Glutamatergic neuron (in vitro differentiated cells): ENCODE measurements at regions not wholly inside any gene's neighbourhood (a gene's known extent, or its start where the extent isn't known, plus 50 kb on each side); places are given as distances from the start of the nearest gene placed in this dataset.

Source experiments
- DNase-seq: peaks from one replicate; pipeline ENCODE4 v3.0.0; 2022
- H3K27ac Mint-ChIP-seq: one replicate; pipeline ENCODE4 v1.8.0; 2020; ENCODE audit warnings: mild to moderate bottlenecking, mixed read lengths, inconsistent platforms; ENCODE audit not compliant: unreplicated experiment
- H3K27me3 Mint-ChIP-seq: one replicate; pipeline ENCODE4 v1.8.0; 2020; ENCODE audit warnings: mild to moderate bottlenecking, moderate library complexity, mixed read lengths, inconsistent platforms; ENCODE audit not compliant: unreplicated experiment
- H3K36me3 Mint-ChIP-seq: one replicate; pipeline ENCODE4 v1.8.0; 2020; ENCODE audit warnings: mild to moderate bottlenecking, mixed read lengths, inconsistent platforms; ENCODE audit not compliant: unreplicated experiment
- H3K4me1 Mint-ChIP-seq: one replicate; pipeline ENCODE4 v1.8.0; 2020; ENCODE audit warnings: mild to moderate bottlenecking, low read depth, mixed read lengths, inconsistent platforms; ENCODE audit not compliant: unreplicated experiment
- H3K4me3 Mint-ChIP-seq: one replicate; pipeline ENCODE4 v1.8.0; 2020; ENCODE audit warnings: mild to moderate bottlenecking, mixed read lengths, inconsistent platforms; ENCODE audit not compliant: unreplicated experiment
- H3K9me3 Mint-ChIP-seq: one replicate; pipeline ENCODE4 v1.8.0; 2020; ENCODE audit warnings: mild to moderate bottlenecking, moderate library complexity, mixed read lengths, inconsistent platforms; ENCODE audit not compliant: unreplicated experiment
- TF ChIP-seq, protein P1 (sequence below): fragments of 200-600 bp; sonication (generic); IDR thresholded peaks from one replicate; pipeline ENCODE4 v1.5.0; 2021; ENCODE audit not compliant: partially characterized antibody, unreplicated experiment

DNA sequence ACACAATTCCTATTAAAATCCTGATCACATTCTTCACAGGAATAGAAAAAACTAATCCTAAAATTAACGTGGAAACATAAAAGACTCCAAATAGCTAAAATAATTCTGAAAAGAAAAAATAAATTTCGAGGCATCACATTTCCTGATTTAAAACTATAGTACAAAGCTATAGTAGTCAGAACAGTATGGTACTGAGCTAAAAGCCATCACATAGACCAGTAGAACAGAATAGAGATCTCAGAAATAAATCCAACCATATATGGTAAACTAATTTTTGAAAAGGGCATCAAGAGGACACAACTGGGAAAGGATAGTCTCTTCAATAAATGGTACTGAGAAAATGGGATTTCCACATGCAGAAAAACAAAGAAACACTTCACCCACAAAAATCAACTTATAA lies 125.2 kb upstream of the DAAM1 start:
- TF ChIP-seq, protein P1, sequence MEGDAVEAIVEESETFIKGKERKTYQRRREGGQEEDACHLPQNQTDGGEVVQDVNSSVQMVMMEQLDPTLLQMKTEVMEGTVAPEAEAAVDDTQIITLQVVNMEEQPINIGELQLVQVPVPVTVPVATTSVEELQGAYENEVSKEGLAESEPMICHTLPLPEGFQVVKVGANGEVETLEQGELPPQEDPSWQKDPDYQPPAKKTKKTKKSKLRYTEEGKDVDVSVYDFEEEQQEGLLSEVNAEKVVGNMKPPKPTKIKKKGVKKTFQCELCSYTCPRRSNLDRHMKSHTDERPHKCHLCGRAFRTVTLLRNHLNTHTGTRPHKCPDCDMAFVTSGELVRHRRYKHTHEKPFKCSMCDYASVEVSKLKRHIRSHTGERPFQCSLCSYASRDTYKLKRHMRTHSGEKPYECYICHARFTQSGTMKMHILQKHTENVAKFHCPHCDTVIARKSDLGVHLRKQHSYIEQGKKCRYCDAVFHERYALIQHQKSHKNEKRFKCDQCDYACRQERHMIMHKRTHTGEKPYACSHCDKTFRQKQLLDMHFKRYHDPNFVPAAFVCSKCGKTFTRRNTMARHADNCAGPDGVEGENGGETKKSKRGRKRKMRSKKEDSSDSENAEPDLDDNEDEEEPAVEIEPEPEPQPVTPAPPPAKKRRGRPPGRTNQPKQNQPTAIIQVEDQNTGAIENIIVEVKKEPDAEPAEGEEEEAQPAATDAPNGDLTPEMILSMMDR = no peak
- peaks cover 27% of the 10 kb centered on the region for H3K36me3 Mint-ChIP-seq
- no peaks in the 10 kb centered on the region for H3K4me1 Mint-ChIP-seq
- no peak for DNase-seq
- no peak overlapping the region for H3K27ac Mint-ChIP-seq
- no peak overlapping the region for H3K4me3 Mint-ChIP-seq
- H3K9me3 Mint-ChIP-seq = peaks cover 4% of the 10 kb centered on the region
- no peaks in the 10 kb centered on the region for H3K27me3 Mint-ChIP-seq

DNA sequence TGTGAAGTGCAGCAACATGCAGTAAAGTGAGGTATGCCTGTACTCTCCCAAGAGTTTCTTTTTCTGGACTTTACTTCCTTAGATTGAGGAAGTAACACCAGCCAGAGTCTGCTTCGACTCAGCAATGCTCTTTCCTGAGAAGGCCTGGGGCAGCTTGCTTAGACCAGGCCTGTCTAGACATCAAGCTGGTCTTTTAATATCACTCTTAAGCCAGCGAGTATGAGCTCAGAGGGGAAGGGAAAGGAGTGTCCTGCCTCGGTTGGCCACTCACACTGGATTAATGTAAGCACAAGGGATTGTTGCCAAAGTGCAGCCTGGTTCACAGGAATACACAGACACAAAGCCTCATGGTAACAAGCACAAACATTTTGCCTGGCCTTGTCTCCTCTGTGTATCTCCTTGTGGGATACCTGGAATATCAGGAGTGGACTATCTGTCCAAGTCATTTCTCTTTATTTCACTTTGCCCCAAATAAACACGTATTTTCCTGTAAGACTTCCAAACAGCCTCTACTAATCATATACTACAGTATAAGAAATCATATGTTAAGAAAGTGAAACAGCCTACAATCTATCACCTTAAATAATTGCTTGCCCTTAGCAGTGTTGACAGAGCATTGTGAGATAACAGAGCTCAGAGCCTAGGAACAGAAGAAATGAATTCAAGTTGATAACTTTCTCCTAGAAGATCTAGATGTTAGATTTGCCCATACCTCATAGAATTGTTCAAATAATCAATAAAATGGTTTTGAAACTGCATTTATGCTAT lies 121.2 kb upstream of the DAAM1 start:
- H3K36me3 Mint-ChIP-seq = peaks cover 14% of the 10 kb centered on the region
- H3K4me1 Mint-ChIP-seq = no peaks in the 10 kb centered on the region
- H3K27ac Mint-ChIP-seq = no peak overlapping the region
- TF ChIP-seq, protein P1 = no peak
- H3K4me3 Mint-ChIP-seq = no peak overlapping the region
- H3K27me3 Mint-ChIP-seq = no peaks in the 10 kb centered on the region
- no peak for DNase-seq
- H3K9me3 Mint-ChIP-seq = no peaks in the 10 kb centered on the region

DNA sequence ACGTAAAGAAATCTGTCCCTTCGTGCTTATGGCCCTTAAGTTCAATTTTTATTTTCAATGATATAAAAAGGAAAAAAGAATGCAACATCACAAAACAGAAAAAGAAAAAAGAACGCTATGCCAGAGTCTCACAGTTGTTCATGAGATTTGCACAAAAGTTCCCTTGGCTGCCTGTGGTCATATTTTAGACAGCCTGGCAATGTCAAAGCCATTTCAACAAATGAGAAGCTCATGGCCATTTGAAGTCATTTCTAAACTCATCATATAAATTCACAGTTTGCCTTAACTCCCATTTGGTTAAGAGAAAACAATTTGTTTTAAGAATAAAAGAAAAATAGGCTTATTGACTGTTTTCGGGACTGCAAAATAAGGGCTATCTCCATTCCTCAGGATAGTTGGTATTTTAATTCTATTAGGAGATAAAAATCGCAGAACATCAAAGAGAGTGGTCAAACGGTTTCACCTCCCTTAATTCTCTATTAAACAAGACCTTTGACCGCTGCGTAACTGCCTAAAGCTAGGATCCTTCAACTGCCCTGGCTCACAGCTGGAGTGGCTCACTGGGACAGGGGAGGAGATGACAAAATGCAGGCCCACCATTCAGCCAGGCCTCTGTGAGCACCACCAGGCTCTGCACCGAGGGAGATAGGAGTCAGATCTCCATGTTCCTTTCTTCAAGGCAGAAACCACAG lies 119.2 kb upstream of the DAAM1 start:
- no peak overlapping the region for H3K4me3 Mint-ChIP-seq

DNA sequence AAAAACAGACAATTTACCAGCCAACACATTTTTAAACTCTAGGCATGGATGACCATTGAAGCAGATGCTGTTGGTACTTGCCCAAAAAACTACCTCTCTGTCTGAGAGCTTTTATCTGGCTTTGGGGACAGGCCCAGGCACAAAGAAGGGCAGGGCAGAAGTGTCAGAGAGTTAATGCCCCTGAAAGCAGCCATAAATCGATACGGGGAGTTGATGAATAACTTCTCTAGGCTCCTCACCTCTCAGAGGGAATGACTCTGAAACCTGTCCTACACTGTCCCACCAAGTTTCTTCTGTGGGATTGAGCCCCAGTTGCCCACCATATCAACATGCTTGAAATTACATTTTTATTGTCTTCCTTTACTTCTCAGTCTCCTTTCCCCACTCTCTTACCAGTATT lies 113.0 kb upstream of the DAAM1 start:
- Mint-ChIP-seq H3K27me3 (no peaks in the 10 kb centered on the region), H3K4me1 (no peaks in the 10 kb centered on the region), H3K9me3 (no peaks in the 10 kb centered on the region), H3K27ac (no peak overlapping the region), H3K4me3 (no peak overlapping the region), H3K36me3 (no peaks in the 10 kb centered on the region)
- TF ChIP-seq, protein P1 = no peak
- no peak for DNase-seq

More for the DNA sequence above, 119.2 kb upstream of the DAAM1 start:
- H3K27ac Mint-ChIP-seq = no peak overlapping the region
- H3K9me3 Mint-ChIP-seq = no peaks in the 10 kb centered on the region
- H3K4me1 Mint-ChIP-seq = no peaks in the 10 kb centered on the region
- H3K27me3 Mint-ChIP-seq = no peaks in the 10 kb centered on the region
- DNase-seq = no peak
- TF ChIP-seq, protein P1 = no peak
- H3K36me3 Mint-ChIP-seq = peaks cover 7% of the 10 kb centered on the region

DNA sequence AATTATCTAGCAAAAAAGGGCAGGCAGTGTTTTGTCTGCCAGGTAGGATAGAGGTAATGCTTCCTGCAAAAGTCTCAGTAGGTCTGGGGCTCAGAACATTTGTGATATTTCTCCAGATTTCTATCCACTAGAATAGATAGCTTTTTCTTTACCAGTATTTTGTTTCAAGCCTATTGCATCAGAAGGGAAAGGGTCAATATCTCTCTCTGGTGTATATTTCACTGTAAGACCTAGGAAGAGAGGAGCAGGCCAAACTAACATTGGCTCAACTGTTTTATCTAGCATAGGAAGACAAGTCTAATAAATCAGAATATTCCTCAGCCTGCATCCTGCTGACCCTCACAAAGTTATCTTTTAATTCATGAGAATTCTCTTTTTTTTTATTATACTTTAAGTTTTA lies 106.7 kb upstream of the DAAM1 start:
- no peaks in the 10 kb centered on the region for H3K27me3 Mint-ChIP-seq
- H3K4me1 Mint-ChIP-seq = peaks cover 11% of the 10 kb centered on the region
- H3K9me3 Mint-ChIP-seq = no peaks in the 10 kb centered on the region
- TF ChIP-seq, protein P1 = no peak
- no peaks in the 10 kb centered on the region for H3K36me3 Mint-ChIP-seq
- H3K4me3 Mint-ChIP-seq = no peak overlapping the region
- no peak for DNase-seq
- no peak overlapping the region for H3K27ac Mint-ChIP-seq
